Caco-2 (cell line): ENCODE measurements at regions not wholly inside any gene's neighbourhood (a gene's known extent, or its start where the extent isn't known, plus 50 kb on each side); places are given as distances from the start of the nearest gene placed in this dataset.

ENCODE experiments used
- BruUV-seq: library from RNA; stranded (reverse); fragments of 400-500 nt; replicated peaks from 2 replicates; lab custom pipeline; 2021; lab: Mats Ljungman, UMichigan
- CTCF ChIA-PET: fragments of 300-600 bp; sonication (Branson Sonifier 250); formaldehyde crosslinking; loops from one replicate; lab custom pipeline; 2022; ENCODE audit warnings: antibody characterized with exemption; lab: Charles Lee
- POLR2A ChIA-PET: fragments of 300-600 bp; sonication (Branson Sonifier 250); formaldehyde crosslinking; loops from one replicate; lab custom pipeline; 2022; ENCODE audit warnings: antibody characterized with exemption; lab: Charles Lee
- DNase-seq, 2 experiments: peaks; one replicate each; pipeline versions ENCODE4 v3.0.0 to v3.0.0-alpha.2; 2020 to 2022
- H3K27me3 ChIP-seq: replicated peaks from 2 replicates; pipeline ENCODE4 v1.6.0; 2011; ENCODE audit warnings: low read length; ENCODE audit not compliant: control insufficient read depth, insufficient read depth
- H3K36me3 ChIP-seq: 2 replicates; pipeline ENCODE4 v1.5.1; 2011; ENCODE audit warnings: low read length; ENCODE audit not compliant: control insufficient read depth, insufficient read depth
- H3K4me1 ChIP-seq: fragments of 250-450 bp; sonication (Bioruptor Pico); 2 replicates; pipeline ENCODE4 v1.5.1; 2020; ENCODE audit warnings: mild to moderate bottlenecking
- H3K4me3 ChIP-seq: 2 replicates; pipeline ENCODE4 v1.5.1; 2011; ENCODE audit warnings: low read depth, mild to moderate bottlenecking, control low read depth, low read length
- H3K9me3 ChIP-seq: fragments of 250-450 bp; sonication (Bioruptor Pico); 2 replicates; pipeline ENCODE4 v1.5.1; 2020; ENCODE audit warnings: mild to moderate bottlenecking, moderate library complexity
- H3K27ac Mint-ChIP-seq: one replicate; pipeline ENCODE4 v1.8.0; 2022; ENCODE audit warnings: mixed read lengths; ENCODE audit not compliant: unreplicated experiment
- H3K27me3 Mint-ChIP-seq: one replicate; pipeline ENCODE4 v1.8.0; 2022; ENCODE audit warnings: mixed read lengths; ENCODE audit not compliant: insufficient read depth, unreplicated experiment
- H3K36me3 Mint-ChIP-seq: one replicate; pipeline ENCODE4 v1.8.0; 2022; ENCODE audit warnings: mild to moderate bottlenecking, mixed read lengths; ENCODE audit not compliant: insufficient read depth, unreplicated experiment
- H3K4me1 Mint-ChIP-seq: one replicate; pipeline ENCODE4 v1.8.0; 2022; ENCODE audit warnings: low read depth, mixed read lengths; ENCODE audit not compliant: unreplicated experiment
- H3K4me3 Mint-ChIP-seq: one replicate; pipeline ENCODE4 v1.8.0; 2022; ENCODE audit warnings: mild to moderate bottlenecking, moderate library complexity, mixed read lengths; ENCODE audit not compliant: unreplicated experiment
- H3K9me3 Mint-ChIP-seq: one replicate; pipeline ENCODE4 v1.8.0; 2022; ENCODE audit warnings: mixed read lengths; ENCODE audit not compliant: unreplicated experiment
- CTCF ChIP-seq, 2 experiments: fragments of 200-600 bp in 1 of 2; IDR thresholded peaks; 1 replicate in 1 of 2; 2 replicates in 1 of 2; pipeline versions ENCODE4 v1.5.1 to v1.8.0; 2011 to 2022; ENCODE audit warnings: antibody characterized with exemption in 1 of 2, control low read depth in 1 of 2, inconsistent platforms in 1 of 2, low read depth in 1 of 2, low read length in 1 of 2, mild to moderate bottlenecking in 1 of 2, moderate library complexity in 1 of 2; ENCODE audit not compliant: insufficient read depth in 1 of 2, severe bottlenecking in 1 of 2, unreplicated experiment in 1 of 2
- intact Hi-C: fragments of 100-400 bp; cut with micrococcal nuclease; formaldehyde crosslinking; loops from one replicate; pipeline ENCODE4 v1.10.0; 2022; ENCODE audit not compliant: unreplicated experiment

- Mint-ChIP-seq H3K27ac (no peak overlapping the region), H3K27me3 (peaks cover 3% of the 10 kb centered on the region), H3K4me3 (no peak overlapping the region), H3K9me3 (no peaks in the 10 kb centered on the region), H3K36me3 (no peaks in the 10 kb centered on the region), H3K4me1 (no peaks in the 10 kb centered on the region)
- ChIA-PET CTCF (no interaction called here), POLR2A (no interaction called here)
- no peak for DNase-seq
- Histone ChIP-seq H3K27me3 (no peaks in the 10 kb centered on the region), H3K9me3 (no peaks in the 10 kb centered on the region), H3K4me1 (no peaks in the 10 kb centered on the region), H3K4me3 (no peak overlapping the region), H3K36me3 (no peaks in the 10 kb centered on the region)
- no TSS peak for BruUV-seq
- intact Hi-C loops, result no loop called here
- TF ChIP-seq CTCF (IDR thresholded peaks at IDR 0.05; ENCODE audit: insufficient read depth in 1 of 2, low read depth in 1 of 2, low read length in 1 of 2, severe bottlenecking in 1 of 2, unreplicated experiment in 1 of 2), result no peak
Observed at GRCh38 chr4:141349236-141349635, 128.5 kb downstream of the ZNF330 start.

- Histone ChIP-seq H3K36me3 (no peaks in the 10 kb centered on the region), H3K4me1 (no peaks in the 10 kb centered on the region), H3K27me3 (no peaks in the 10 kb centered on the region), H3K9me3 (no peaks in the 10 kb centered on the region), H3K4me3 (no peak overlapping the region)
- BruUV-seq, result no TSS peak
- intact Hi-C loops, result no loop called here
- H3K4me3 Mint-ChIP-seq, result no peak overlapping the region
- H3K36me3 Mint-ChIP-seq, result no peaks in the 10 kb centered on the region
- H3K4me1 Mint-ChIP-seq, result no peaks in the 10 kb centered on the region
- CTCF ChIA-PET, result no interaction called here
- no peak for DNase-seq
- peaks cover 3% of the 10 kb centered on the region for H3K27me3 Mint-ChIP-seq
- no peak overlapping the region for H3K27ac Mint-ChIP-seq
- no peaks in the 10 kb centered on the region for H3K9me3 Mint-ChIP-seq
- no peak for TF ChIP-seq CTCF (IDR thresholded peaks at IDR 0.05; ENCODE audit: insufficient read depth in 1 of 2, low read depth in 1 of 2, low read length in 1 of 2, severe bottlenecking in 1 of 2, unreplicated experiment in 1 of 2)
- POLR2A ChIA-PET, result no interaction called here
Observed at GRCh38 chr4:141350122-141350905, 129.6 kb downstream of the ZNF330 start.

- intact Hi-C loops, result no loop called here
- Mint-ChIP-seq H3K4me1 (no peaks in the 10 kb centered on the region), H3K36me3 (no peaks in the 10 kb centered on the region), H3K9me3 (no peaks in the 10 kb centered on the region), H3K4me3 (no peak overlapping the region), H3K27me3 (no peaks in the 10 kb centered on the region), H3K27ac (no peak overlapping the region)
- TF ChIP-seq CTCF (IDR thresholded peaks at IDR 0.05; ENCODE audit: insufficient read depth in 1 of 2, low read depth in 1 of 2, low read length in 1 of 2, severe bottlenecking in 1 of 2, unreplicated experiment in 1 of 2), result no peak
- POLR2A ChIA-PET, result no interaction called here
- no peaks in the 10 kb centered on the region for H3K36me3 ChIP-seq
- no peak for DNase-seq
- BruUV-seq, result no TSS peak
- CTCF ChIA-PET, result interaction anchor here (0.6 kb wide), 1 partner anchor 355 kb away, joined by 4 read pairs; no protein-coding TSS in a partner anchor
- H3K4me3 ChIP-seq, result no peak overlapping the region
- H3K9me3 ChIP-seq, result no peaks in the 10 kb centered on the region
- no peaks in the 10 kb centered on the region for H3K27me3 ChIP-seq
- H3K4me1 ChIP-seq, result no peaks in the 10 kb centered on the region
Observed at GRCh38 chr4:141352331-141352730, 131.6 kb downstream of the ZNF330 start.
